ENCODE measurements at regions not wholly inside any gene's neighbourhood (a gene's known extent, or its start where the extent isn't known, plus 50 kb on each side); places are given as distances from the start of the nearest gene placed in this dataset.

GRCh38 chr12:25386831-25387731 lies 136.4 kb upstream of the KRAS start:
- TF ChIP-seq, protein P1, sequence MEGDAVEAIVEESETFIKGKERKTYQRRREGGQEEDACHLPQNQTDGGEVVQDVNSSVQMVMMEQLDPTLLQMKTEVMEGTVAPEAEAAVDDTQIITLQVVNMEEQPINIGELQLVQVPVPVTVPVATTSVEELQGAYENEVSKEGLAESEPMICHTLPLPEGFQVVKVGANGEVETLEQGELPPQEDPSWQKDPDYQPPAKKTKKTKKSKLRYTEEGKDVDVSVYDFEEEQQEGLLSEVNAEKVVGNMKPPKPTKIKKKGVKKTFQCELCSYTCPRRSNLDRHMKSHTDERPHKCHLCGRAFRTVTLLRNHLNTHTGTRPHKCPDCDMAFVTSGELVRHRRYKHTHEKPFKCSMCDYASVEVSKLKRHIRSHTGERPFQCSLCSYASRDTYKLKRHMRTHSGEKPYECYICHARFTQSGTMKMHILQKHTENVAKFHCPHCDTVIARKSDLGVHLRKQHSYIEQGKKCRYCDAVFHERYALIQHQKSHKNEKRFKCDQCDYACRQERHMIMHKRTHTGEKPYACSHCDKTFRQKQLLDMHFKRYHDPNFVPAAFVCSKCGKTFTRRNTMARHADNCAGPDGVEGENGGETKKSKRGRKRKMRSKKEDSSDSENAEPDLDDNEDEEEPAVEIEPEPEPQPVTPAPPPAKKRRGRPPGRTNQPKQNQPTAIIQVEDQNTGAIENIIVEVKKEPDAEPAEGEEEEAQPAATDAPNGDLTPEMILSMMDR (IDR thresholded peaks at IDR 0.05; ENCODE audit: insufficient read depth, low read depth, low read length): peak; percentile 94
- no peak for TF ChIP-seq EZH2 (IDR thresholded peaks at IDR 0.05; ENCODE audit: insufficient read depth, low read length)
